WERI-Rb-1 (cell line): ENCODE measurements at regions not wholly inside any gene's neighbourhood (a gene's known extent, or its start where the extent isn't known, plus 50 kb on each side); places are given as distances from the start of the nearest gene placed in this dataset.
"Not testable (repeated sequence)": the region's sequence is repeated elsewhere in the genome, so short reads cannot be mapped to it uniquely, and the experiment has no call there.

Experiments
- DNase-seq: peaks from one replicate; pipeline ENCODE4 v3.0.0-alpha.2; 2020
- H3K27ac ChIP-seq: fragments of 250-450 bp; sonication (Bioruptor Pico); 2 replicates; pipeline ENCODE4 v1.5.1; 2020; ENCODE audit warnings: mild to moderate bottlenecking, moderate library complexity
- H3K27me3 ChIP-seq: fragments of 250-450 bp; sonication (Bioruptor Pico); 2 replicates; pipeline ENCODE4 v1.5.1; 2021; ENCODE audit warnings: mild to moderate bottlenecking, low read depth, moderate library complexity; ENCODE audit not compliant: insufficient read depth, severe bottlenecking
- H3K36me3 ChIP-seq: fragments of 250-450 bp; sonication (Bioruptor Pico); 2 replicates; pipeline ENCODE4 v1.5.1; 2020; ENCODE audit warnings: mild to moderate bottlenecking, moderate library complexity
- H3K4me3 ChIP-seq: 2 replicates; pipeline ENCODE4 v1.5.1; 2011; ENCODE audit warnings: low read depth, mild to moderate bottlenecking, control low read depth, low read length
- H3K9me3 ChIP-seq: fragments of 250-450 bp; sonication (Bioruptor Pico); 2 replicates; pipeline ENCODE4 v1.5.1; 2021; ENCODE audit warnings: mild to moderate bottlenecking, moderate library complexity; ENCODE audit not compliant: severe bottlenecking
- TF ChIP-seq, protein P1 (sequence below): IDR thresholded peaks from 2 replicates; pipeline ENCODE4 v1.5.1; 2011; ENCODE audit warnings: low read depth, mild to moderate bottlenecking, control low read depth, inconsistent platforms, low read length

DNA sequence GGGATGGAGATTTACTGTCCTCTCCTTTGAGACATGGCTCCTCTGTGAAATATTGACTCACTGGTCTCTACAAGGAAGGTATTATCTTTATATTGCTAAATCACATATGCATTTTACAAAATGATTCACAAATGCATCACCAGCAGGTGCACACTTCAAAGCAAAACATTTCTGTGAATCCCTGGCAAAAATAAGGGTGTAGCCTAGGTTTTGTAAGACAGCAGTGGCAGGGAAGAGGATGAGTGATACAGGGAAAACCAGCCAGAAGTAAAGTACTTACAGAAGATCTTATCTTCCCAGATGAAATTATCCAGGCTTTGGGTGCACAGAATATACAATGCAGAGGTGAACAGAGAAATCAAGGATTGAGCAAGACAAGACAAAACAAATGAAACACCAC, 1094.6 kb downstream of the GATA3 start:
- H3K36me3 ChIP-seq = no peaks in the 10 kb centered on the region
- no peak for DNase-seq
- no peaks in the 10 kb centered on the region for H3K9me3 ChIP-seq
- no peak overlapping the region for H3K4me3 ChIP-seq
- H3K27me3 ChIP-seq = no peaks in the 10 kb centered on the region
- TF ChIP-seq, protein P1, sequence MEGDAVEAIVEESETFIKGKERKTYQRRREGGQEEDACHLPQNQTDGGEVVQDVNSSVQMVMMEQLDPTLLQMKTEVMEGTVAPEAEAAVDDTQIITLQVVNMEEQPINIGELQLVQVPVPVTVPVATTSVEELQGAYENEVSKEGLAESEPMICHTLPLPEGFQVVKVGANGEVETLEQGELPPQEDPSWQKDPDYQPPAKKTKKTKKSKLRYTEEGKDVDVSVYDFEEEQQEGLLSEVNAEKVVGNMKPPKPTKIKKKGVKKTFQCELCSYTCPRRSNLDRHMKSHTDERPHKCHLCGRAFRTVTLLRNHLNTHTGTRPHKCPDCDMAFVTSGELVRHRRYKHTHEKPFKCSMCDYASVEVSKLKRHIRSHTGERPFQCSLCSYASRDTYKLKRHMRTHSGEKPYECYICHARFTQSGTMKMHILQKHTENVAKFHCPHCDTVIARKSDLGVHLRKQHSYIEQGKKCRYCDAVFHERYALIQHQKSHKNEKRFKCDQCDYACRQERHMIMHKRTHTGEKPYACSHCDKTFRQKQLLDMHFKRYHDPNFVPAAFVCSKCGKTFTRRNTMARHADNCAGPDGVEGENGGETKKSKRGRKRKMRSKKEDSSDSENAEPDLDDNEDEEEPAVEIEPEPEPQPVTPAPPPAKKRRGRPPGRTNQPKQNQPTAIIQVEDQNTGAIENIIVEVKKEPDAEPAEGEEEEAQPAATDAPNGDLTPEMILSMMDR = no peak
- no peak overlapping the region for H3K27ac ChIP-seq

DNA sequence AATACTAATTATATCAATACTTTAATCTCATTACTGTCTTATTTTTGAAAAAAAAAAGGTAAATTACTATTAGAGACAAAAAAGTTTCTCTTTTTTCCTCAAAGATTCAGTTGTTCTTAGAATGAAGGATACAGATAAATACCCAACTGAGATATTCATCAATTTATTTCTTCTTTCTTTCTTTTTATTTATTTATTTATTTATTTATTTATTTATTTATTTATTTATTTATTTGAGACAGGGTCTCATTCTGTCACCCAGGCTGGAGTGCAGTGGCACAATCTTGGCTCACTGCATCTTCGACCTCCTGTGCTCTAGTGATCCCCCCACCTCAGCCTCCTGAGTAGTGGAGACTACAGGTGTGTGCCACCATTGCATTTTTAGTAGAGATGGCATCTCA, 1098.6 kb downstream of the GATA3 start:
- H3K27ac ChIP-seq, H3K27me3 ChIP-seq, DNase-seq: not testable (repeated sequence)

DNA sequence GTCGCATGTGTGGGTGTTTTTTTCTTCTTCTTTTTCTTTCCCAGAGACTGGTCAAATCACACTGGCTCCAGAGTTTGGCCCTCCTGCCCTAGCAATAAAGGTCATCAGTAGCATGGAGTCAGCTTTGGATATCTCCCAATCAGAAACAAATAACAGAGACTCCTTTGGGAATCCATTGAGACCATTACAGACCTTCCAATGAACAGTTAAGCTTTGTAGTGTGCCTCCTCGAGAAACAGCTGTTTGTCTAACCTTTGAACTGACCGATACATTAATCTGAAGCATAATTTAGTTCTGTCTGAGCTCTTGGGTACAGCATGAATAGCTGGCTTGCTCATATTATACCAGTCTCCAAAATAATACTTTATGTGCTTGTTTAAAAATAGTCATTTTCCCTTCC, 1103.2 kb downstream of the GATA3 start:
- Histone ChIP-seq H3K36me3 (no peaks in the 10 kb centered on the region), H3K9me3 (no peaks in the 10 kb centered on the region), H3K4me3 (no peak overlapping the region), H3K27ac (no peak overlapping the region), H3K27me3 (no peaks in the 10 kb centered on the region)
- no peak for DNase-seq
- TF ChIP-seq, protein P1 = no peak

More for the DNA sequence above, 1098.6 kb downstream of the GATA3 start:
- not testable (repeated sequence) for H3K4me3 ChIP-seq, H3K9me3 ChIP-seq, H3K36me3 ChIP-seq

DNA sequence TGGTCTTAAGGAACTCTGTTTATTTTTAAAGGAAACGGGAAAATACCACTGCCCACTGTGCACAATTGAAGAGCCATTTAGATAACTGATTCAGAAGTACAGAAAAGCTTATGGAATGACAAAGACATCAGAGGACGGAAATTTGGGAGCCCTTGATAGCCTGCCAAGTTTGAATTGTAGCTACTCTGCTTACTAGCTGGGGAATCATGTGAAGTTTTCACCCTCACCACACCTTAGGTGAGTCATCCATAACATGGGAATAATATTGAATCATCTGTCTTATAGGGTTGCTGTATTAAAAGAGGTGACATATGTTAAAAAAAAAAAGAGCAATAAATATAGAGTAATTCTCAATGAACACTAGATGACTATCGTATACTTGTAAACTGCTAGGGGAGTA, 1104.2 kb downstream of the GATA3 start:
- Histone ChIP-seq H3K4me3 (no peak overlapping the region), H3K27me3 (peaks cover 3% of the 10 kb centered on the region), H3K36me3 (no peaks in the 10 kb centered on the region), H3K27ac (no peak overlapping the region), H3K9me3 (no peaks in the 10 kb centered on the region)
- TF ChIP-seq, protein P1 = no peak
- DNase-seq = no peak

DNA sequence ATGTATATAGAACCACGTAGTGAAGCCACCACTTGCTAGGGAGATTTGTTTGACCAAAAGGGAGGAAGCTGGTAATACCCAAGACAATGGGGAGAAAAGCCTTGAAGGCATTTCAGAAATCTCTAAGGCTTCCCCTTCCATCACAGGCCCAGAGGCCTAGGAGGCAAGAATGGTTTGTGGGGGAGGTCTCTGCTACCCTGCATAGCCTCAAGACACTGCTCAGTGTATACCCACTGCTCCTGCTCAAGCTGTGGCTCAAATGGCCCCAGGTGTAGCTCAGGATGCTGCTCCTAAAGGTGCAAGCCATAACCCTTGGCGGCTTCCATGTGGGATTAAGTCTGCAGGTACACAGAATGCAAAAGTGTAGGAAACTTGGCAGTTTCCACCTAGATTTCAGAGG, 1105.8 kb downstream of the GATA3 start:
- H3K4me3 ChIP-seq = no peak overlapping the region
- TF ChIP-seq, protein P1 = no peak
- H3K27ac ChIP-seq = no peak overlapping the region
- peaks cover 3% of the 10 kb centered on the region for H3K27me3 ChIP-seq
- DNase-seq = no peak
- no peaks in the 10 kb centered on the region for H3K36me3 ChIP-seq
- H3K9me3 ChIP-seq = no peaks in the 10 kb centered on the region

DNA sequence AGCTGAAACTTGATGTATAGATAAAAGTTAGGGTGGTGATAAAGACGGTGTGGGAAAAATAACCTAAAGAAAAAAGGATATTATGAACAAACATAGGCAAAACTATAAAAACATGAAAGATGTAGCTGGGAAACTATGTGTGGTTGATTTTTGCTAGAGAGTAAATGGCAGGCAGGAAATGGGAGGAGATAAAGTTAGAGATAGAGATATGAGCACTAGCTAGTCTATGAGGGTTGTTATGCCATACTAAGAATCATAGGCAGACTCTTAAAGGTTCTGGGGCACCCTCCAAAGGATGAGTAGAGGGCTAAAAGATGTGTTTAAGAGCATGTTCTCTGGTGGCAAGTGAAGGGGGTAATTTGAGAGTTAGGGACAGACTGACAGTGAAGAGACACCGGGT, 1109.2 kb downstream of the GATA3 start:
- peaks cover 3% of the 10 kb centered on the region for H3K27me3 ChIP-seq
- DNase-seq = no peak
- no peak overlapping the region for H3K4me3 ChIP-seq
- H3K9me3 ChIP-seq = no peaks in the 10 kb centered on the region
- H3K27ac ChIP-seq = no peak overlapping the region
- no peaks in the 10 kb centered on the region for H3K36me3 ChIP-seq
- TF ChIP-seq, protein P1 = no peak
